MCF 10A (cell line): ENCODE measurements at regions not wholly inside any gene's neighbourhood (a gene's known extent, or its start where the extent isn't known, plus 50 kb on each side); places are given as distances from the start of the nearest gene placed in this dataset.

Experiments
- BruUV-seq: library from RNA; stranded (reverse); fragments of 400-500 nt; replicated peaks from 2 replicates; lab custom pipeline; 2021; lab: Mats Ljungman, UMichigan
- CTCF ChIA-PET: fragments of 300-600 bp; sonication (Branson Sonifier 250); formaldehyde crosslinking; extraction: SDS; loops from one replicate; lab custom pipeline; 2021; ENCODE audit warnings: antibody characterized with exemption, inconsistent platforms; lab: Yijun Ruan, JAX
- POLR2A ChIA-PET: fragments of 300-600, 350-650 bp; sonication (Branson Sonifier 250); formaldehyde crosslinking; extraction: SDS; loops from one replicate; lab custom pipeline; 2020; ENCODE audit warnings: antibody characterized with exemption, inconsistent platforms; lab: Yijun Ruan, JAX
- DNase-seq: peaks from one replicate; pipeline ENCODE4 v3.0.0-alpha.2; 2018; ENCODE audit not compliant: unreplicated experiment
- H3K27ac Mint-ChIP-seq: one replicate; pipeline ENCODE4 v1.8.0; 2022; ENCODE audit warnings: mild to moderate bottlenecking, low read depth, mixed read lengths; ENCODE audit not compliant: unreplicated experiment
- H3K27me3 Mint-ChIP-seq: one replicate; pipeline ENCODE4 v1.8.0; 2022; ENCODE audit warnings: mixed read lengths; ENCODE audit not compliant: insufficient read depth, unreplicated experiment
- H3K36me3 Mint-ChIP-seq: one replicate; pipeline ENCODE4 v1.8.0; 2022; ENCODE audit warnings: mild to moderate bottlenecking, moderate library complexity, mixed read lengths; ENCODE audit not compliant: insufficient read depth, unreplicated experiment
- H3K4me1 Mint-ChIP-seq: one replicate; pipeline ENCODE4 v1.8.0; 2022; ENCODE audit warnings: mixed read lengths; ENCODE audit not compliant: insufficient read depth, unreplicated experiment
- H3K4me3 Mint-ChIP-seq: one replicate; pipeline ENCODE4 v1.8.0; 2022; ENCODE audit warnings: mild to moderate bottlenecking, moderate library complexity, mixed read lengths; ENCODE audit not compliant: unreplicated experiment
- H3K9me3 Mint-ChIP-seq: one replicate; pipeline ENCODE4 v1.8.0; 2022; ENCODE audit warnings: mixed read lengths; ENCODE audit not compliant: unreplicated experiment
- CTCF ChIP-seq: fragments of 200-600 bp; IDR thresholded peaks from one replicate; pipeline ENCODE4 v1.8.0; 2022; ENCODE audit warnings: antibody characterized with exemption, mild to moderate bottlenecking; ENCODE audit not compliant: unreplicated experiment
- intact Hi-C: fragments of 100-400 bp; cut with micrococcal nuclease; formaldehyde crosslinking; loops from 2 replicates; pipeline ENCODE4 v1.14.1; 2022

- H3K9me3 Mint-ChIP-seq, result peaks cover 12% of the 10 kb centered on the region
- H3K27me3 Mint-ChIP-seq, result no peaks in the 10 kb centered on the region
- CTCF ChIA-PET, result interaction anchor here (0.6 to 0.7 kb wide), 3 partner anchors 12 to 339 kb away, joined by 3 to 5 read pairs (median 3); no protein-coding TSS in a partner anchor
- BruUV-seq, result no TSS peak
- no peaks in the 10 kb centered on the region for H3K36me3 Mint-ChIP-seq
- no peak overlapping the region for H3K4me3 Mint-ChIP-seq
- no peak for TF ChIP-seq CTCF
- no peak overlapping the region for H3K27ac Mint-ChIP-seq
- intact Hi-C loops, result no loop called here
- POLR2A ChIA-PET, result interaction anchor here (0.8 to 1.7 kb wide), 3 partner anchors 13 to 244 kb away, joined by 3 to 5 read pairs (median 4); no protein-coding TSS in a partner anchor
- no peak for DNase-seq
- H3K4me1 Mint-ChIP-seq, result peaks cover 12% of the 10 kb centered on the region
Observed at GRCh38 chr15:46710401-46710960, 1006.8 kb upstream of the SEMA6D start.

DNA sequence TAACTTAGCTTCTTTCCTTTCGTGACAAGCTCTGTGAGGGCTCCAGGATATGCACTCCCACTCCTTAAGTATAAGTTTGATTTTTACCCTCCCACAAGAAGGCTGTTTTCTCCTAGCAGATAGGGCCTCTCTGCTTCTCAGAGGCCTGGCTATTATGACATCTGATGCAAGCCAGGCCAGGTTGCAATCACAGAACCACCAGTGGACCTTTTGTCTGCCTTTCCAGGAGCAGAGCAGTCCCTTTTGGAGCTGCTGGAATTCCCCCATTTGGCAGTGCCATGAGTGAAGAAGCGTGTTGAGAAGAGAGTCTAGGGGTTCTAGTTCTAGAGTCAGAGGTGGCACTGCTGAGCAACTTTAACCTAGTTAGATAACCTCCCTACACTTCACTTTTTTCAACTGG, 1004.3 kb upstream of the SEMA6D start:
- no peak overlapping the region for H3K27ac Mint-ChIP-seq
- H3K27me3 Mint-ChIP-seq, result no peaks in the 10 kb centered on the region
- no peak for DNase-seq
- no peak overlapping the region for H3K4me3 Mint-ChIP-seq
- no peak for TF ChIP-seq CTCF
- POLR2A ChIA-PET, result no interaction called here
- peaks cover 7% of the 10 kb centered on the region for H3K4me1 Mint-ChIP-seq
- CTCF ChIA-PET, result interaction anchor here (1.1 to 1.2 kb wide), 2 partner anchors 12 to 17 kb away, joined by 3 read pairs; no protein-coding TSS in a partner anchor
- H3K9me3 Mint-ChIP-seq, result peaks cover 4% of the 10 kb centered on the region
- no TSS peak for BruUV-seq
- H3K36me3 Mint-ChIP-seq, result no peaks in the 10 kb centered on the region
- intact Hi-C loops, result no loop called here

DNA sequence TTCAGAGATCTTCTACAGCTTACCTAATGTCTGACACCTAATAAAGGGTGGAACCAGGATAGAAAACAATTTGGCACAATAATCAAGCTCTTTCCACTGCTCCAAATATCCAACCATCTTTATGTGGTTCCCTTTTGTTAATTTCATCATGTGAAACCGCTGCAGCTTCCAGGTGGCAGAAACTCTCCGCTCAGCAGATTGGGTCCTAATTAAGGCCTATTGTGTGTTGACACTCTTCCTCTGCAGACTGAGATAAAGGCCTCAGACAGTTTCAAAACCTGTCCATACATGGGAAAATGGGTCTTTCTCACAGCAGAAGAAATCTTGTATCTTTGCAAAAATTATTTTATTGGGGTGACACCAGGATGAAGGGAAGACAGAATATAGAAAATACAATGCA, 1002.4 kb upstream of the SEMA6D start:
- CTCF ChIA-PET, result interaction anchor here (0.6 kb wide), 1 partner anchor 124 kb away, joined by 3 read pairs; no protein-coding TSS in a partner anchor
- intact Hi-C loops, result no loop called here
- no peak for TF ChIP-seq CTCF

GRCh38 chr15:46723308-46723707, 994.0 kb upstream of the SEMA6D start:
- Mint-ChIP-seq H3K27me3 (peaks cover 39% of the 10 kb centered on the region), H3K36me3 (no peaks in the 10 kb centered on the region), H3K27ac (no peak overlapping the region), H3K4me1 (no peaks in the 10 kb centered on the region), H3K4me3 (no peak overlapping the region), H3K9me3 (peaks cover 6% of the 10 kb centered on the region)
- DNase-seq, result no peak
- intact Hi-C loops, result no loop called here
- no TSS peak for BruUV-seq
- ChIA-PET CTCF (interaction anchor here (0.6 to 0.7 kb wide), 2 partner anchors 987 to 1231 kb away, joined by 3 to 4 read pairs; no protein-coding TSS in a partner anchor), POLR2A (interaction anchor here (1.0 kb wide), 1 partner anchor 14 kb away, joined by 5 read pairs; no protein-coding TSS in a partner anchor)
- TF ChIP-seq CTCF, result no peak

More for the DNA sequence above, 1002.4 kb upstream of the SEMA6D start:
- no peaks in the 10 kb centered on the region for H3K4me1 Mint-ChIP-seq
- H3K4me3 Mint-ChIP-seq, result no peak overlapping the region
- no peaks in the 10 kb centered on the region for H3K36me3 Mint-ChIP-seq
- no peak for DNase-seq
- no TSS peak for BruUV-seq
- H3K27me3 Mint-ChIP-seq, result no peaks in the 10 kb centered on the region
- H3K9me3 Mint-ChIP-seq, result no peaks in the 10 kb centered on the region
- POLR2A ChIA-PET, result interaction anchor here (1.2 kb wide), 1 partner anchor 26 kb away, joined by 4 read pairs; no protein-coding TSS in a partner anchor
- H3K27ac Mint-ChIP-seq, result no peak overlapping the region
